NB4 (cell line): ENCODE measurements at regions not wholly inside any gene's neighbourhood (a gene's known extent, or its start where the extent isn't known, plus 50 kb on each side); places are given as distances from the start of the nearest gene placed in this dataset.

ENCODE experiments used
- CTCF ChIP-seq: IDR thresholded peaks from one replicate; pipeline ENCODE4 v1.5.1; 2012; ENCODE audit warnings: low read depth, low read length
- POLR2A ChIP-seq: IDR thresholded peaks from 2 replicates; pipeline ENCODE4 v1.6.1; 2011; ENCODE audit warnings: mild to moderate bottlenecking; ENCODE audit not compliant: insufficient read length; ENCODE audit errors: extremely low read depth

GRCh38 chr12:132423251-132423819 is 66.6 kb upstream of the FBRSL1 start:
- TF ChIP-seq CTCF (no peak), POLR2A (no peak)
